HL-60 (cell line): ENCODE measurements at regions not wholly inside any gene's neighbourhood (a gene's known extent, or its start where the extent isn't known, plus 50 kb on each side); places are given as distances from the start of the nearest gene placed in this dataset.

Experiments
- DNase-seq, 2 experiments: peaks; one replicate each; pipeline ENCODE4 v3.0.0-alpha.2; 2010 to 2020; ENCODE audit warnings: low read depth in 1 of 2, low spot score in 1 of 2
- H3K27ac ChIP-seq: fragments of 250-450 bp; sonication (Bioruptor Pico); replicated peaks from 2 replicates; pipeline ENCODE4 v1.5.1; 2020; ENCODE audit warnings: mild to moderate bottlenecking, moderate library complexity
- H3K27me3 ChIP-seq: fragments of 250-450 bp; sonication (Bioruptor Pico); 2 replicates; pipeline ENCODE4 v1.5.1; 2021; ENCODE audit warnings: mild to moderate bottlenecking, moderate library complexity; ENCODE audit not compliant: insufficient read depth, poor library complexity, severe bottlenecking
- H3K4me3 ChIP-seq: replicated peaks from 2 replicates; pipeline ENCODE4 v1.5.1; 2011; ENCODE audit warnings: mild to moderate bottlenecking, control low read depth, low read length; ENCODE audit not compliant: insufficient read depth
- CTCF ChIP-seq: IDR thresholded peaks from one replicate; pipeline ENCODE4 v1.5.1; 2011; ENCODE audit warnings: low read length, control low read depth, inconsistent platforms; ENCODE audit not compliant: insufficient read depth
- GABPA ChIP-seq: IDR thresholded peaks from 2 replicates; pipeline ENCODE4 v1.6.1; 2012; ENCODE audit warnings: low read depth
- POLR2AphosphoS5 ChIP-seq: IDR thresholded peaks from 2 replicates; pipeline ENCODE4 v1.6.1; 2012; ENCODE audit warnings: low read depth
- SPI1 ChIP-seq: IDR thresholded peaks from 2 replicates; pipeline ENCODE4 v1.6.1; 2012; ENCODE audit warnings: low read depth, mild to moderate bottlenecking, borderline replicate concordance
- TF ChIP-seq, protein P1 (sequence below): IDR thresholded peaks from 2 replicates; pipeline ENCODE4 v1.6.1; 2012; ENCODE audit warnings: low read depth; ENCODE audit not compliant: insufficient replicate concordance

DNA sequence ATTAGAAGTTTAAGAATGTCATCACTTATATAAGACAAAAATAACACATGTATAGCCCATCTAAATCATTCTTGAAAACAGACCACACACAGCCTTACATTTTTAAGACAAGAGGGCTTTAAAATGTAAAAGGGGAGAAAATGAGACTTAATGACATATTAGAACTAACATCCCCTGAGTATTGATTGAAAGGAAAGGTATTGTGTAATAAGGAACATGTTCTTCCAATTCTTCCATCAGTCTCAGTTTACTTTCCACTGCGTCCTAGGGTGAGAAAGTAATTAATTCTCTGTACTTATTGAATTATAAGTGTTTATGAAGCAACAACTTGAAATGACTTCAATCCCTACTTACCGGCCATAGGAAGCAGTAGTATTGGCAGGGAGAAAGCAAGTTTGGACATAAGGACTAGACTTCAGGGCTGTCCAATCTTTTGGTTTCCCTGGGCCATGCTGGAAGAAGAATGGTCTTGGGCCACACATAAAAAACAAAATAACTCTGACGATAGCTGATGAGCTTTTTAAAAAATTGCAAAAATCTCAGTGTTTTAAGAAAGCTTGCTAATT, 202.7 kb upstream of the SPRY1 start:
- TF ChIP-seq, protein P1, sequence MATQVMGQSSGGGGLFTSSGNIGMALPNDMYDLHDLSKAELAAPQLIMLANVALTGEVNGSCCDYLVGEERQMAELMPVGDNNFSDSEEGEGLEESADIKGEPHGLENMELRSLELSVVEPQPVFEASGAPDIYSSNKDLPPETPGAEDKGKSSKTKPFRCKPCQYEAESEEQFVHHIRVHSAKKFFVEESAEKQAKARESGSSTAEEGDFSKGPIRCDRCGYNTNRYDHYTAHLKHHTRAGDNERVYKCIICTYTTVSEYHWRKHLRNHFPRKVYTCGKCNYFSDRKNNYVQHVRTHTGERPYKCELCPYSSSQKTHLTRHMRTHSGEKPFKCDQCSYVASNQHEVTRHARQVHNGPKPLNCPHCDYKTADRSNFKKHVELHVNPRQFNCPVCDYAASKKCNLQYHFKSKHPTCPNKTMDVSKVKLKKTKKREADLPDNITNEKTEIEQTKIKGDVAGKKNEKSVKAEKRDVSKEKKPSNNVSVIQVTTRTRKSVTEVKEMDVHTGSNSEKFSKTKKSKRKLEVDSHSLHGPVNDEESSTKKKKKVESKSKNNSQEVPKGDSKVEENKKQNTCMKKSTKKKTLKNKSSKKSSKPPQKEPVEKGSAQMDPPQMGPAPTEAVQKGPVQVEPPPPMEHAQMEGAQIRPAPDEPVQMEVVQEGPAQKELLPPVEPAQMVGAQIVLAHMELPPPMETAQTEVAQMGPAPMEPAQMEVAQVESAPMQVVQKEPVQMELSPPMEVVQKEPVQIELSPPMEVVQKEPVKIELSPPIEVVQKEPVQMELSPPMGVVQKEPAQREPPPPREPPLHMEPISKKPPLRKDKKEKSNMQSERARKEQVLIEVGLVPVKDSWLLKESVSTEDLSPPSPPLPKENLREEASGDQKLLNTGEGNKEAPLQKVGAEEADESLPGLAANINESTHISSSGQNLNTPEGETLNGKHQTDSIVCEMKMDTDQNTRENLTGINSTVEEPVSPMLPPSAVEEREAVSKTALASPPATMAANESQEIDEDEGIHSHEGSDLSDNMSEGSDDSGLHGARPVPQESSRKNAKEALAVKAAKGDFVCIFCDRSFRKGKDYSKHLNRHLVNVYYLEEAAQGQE: no peak
- TF ChIP-seq GABPA: no peak
- TF ChIP-seq SPI1: no peak
- no peak for TF ChIP-seq CTCF
- no peak for TF ChIP-seq POLR2AphosphoS5
- Histone ChIP-seq H3K4me3 (no peak overlapping the region), H3K27me3 (no peaks in the 10 kb centered on the region), H3K27ac (no peak overlapping the region)
- no peak for DNase-seq

- Histone ChIP-seq H3K27me3 (no peaks in the 10 kb centered on the region), H3K4me3 (no peak overlapping the region), H3K27ac (no peak overlapping the region)
- DNase-seq: no peak
- TF ChIP-seq CTCF (no peak), SPI1 (no peak), POLR2AphosphoS5 (no peak), GABPA (no peak)
- TF ChIP-seq, protein P1: no peak
Measured at GRCh38 chr4:123198706-123199105, 197.9 kb upstream of the SPRY1 start.

- no peak for TF ChIP-seq SPI1
- TF ChIP-seq CTCF: no peak
- TF ChIP-seq, protein P1: no peak
- TF ChIP-seq GABPA: no peak
- no peak for TF ChIP-seq POLR2AphosphoS5
Measured at GRCh38 chr4:123200051-123200940, 196.3 kb upstream of the SPRY1 start.

More at GRCh38 chr4:123200051-123200940, 196.3 kb upstream of the SPRY1 start:
- no peak for DNase-seq
- H3K27ac ChIP-seq: no peak overlapping the region
- no peak overlapping the region for H3K4me3 ChIP-seq
- H3K27me3 ChIP-seq: no peaks in the 10 kb centered on the region
